ENCODE measurements at regions not wholly inside any gene's neighbourhood (a gene's known extent, or its start where the extent isn't known, plus 50 kb on each side); places are given as distances from the start of the nearest gene placed in this dataset.

GRCh38 chr2:201983174-201983573 is 50.5 kb upstream of the FZD7 start:
- Histone ChIP-seq H3K79me2 (ENCODE audit: control insufficient read depth, insufficient read depth, low read length) (no peaks in the 10 kb centered on the region), H3K27me3 (ENCODE audit: control insufficient read depth in 2 of 2, insufficient read depth in 2 of 2, low read length in 2 of 2) (peaks cover 3 to 5% of the 10 kb centered on the region in 2 experiments), H3K4me1 (ENCODE audit: control insufficient read depth, extremely low read depth, insufficient read depth, low read length) (no peaks in the 10 kb centered on the region), H3K4me2 (ENCODE audit: insufficient read depth, low read length) (no peak overlapping the region), H4K20me1 (replicated peaks; ENCODE audit: control insufficient read depth, extremely low read depth, insufficient read depth, low read length) (no peaks in the 10 kb centered on the region), H2AFZ (ENCODE audit: low read depth, low read length) (no peak overlapping the region), H3K9me1 (replicated peaks; ENCODE audit: control insufficient read depth, extremely low read depth, insufficient read depth, low read length) (no peaks in the 10 kb centered on the region), H3K9me3 (replicated peaks; ENCODE audit: control insufficient read depth, insufficient read depth, low read length) (no peaks in the 10 kb centered on the region), H3K36me3 (ENCODE audit: control insufficient read depth in 2 of 2, extremely low read depth in 1 of 2, insufficient read depth in 2 of 2, low read length in 2 of 2) (no peaks in the 10 kb centered on the region), H3K4me3 (replicated peaks in 1 of 3; ENCODE audit: insufficient read depth in 1 of 3, low read depth in 1 of 3, low read length in 3 of 3) (no peak overlapping the region), H3K27ac (ENCODE audit: insufficient read depth, low read depth, low read length) (no peak overlapping the region), H3K9ac (replicated peaks; ENCODE audit: extremely low read depth, insufficient read depth, low read length) (no peak overlapping the region)
- TF ChIP-seq CTCF (IDR thresholded peaks at IDR 0.05; ENCODE audit: extremely low read depth in 1 of 2, insufficient read depth in 1 of 2, low read depth in 1 of 2, low read length in 2 of 2): no peak
- TF ChIP-seq POLR2A (IDR thresholded peaks at IDR 0.05; ENCODE audit: low read depth, low read length): no peak
- TF ChIP-seq POLR2AphosphoS5 (IDR thresholded peaks at IDR 0.05; ENCODE audit: insufficient read depth, low read depth, low read length): no peak
- TF ChIP-seq FOS (IDR thresholded peaks at IDR 0.05; ENCODE audit: borderline replicate concordance, insufficient read depth, low read length): no peak
- no peak for TF ChIP-seq EZH2 (IDR thresholded peaks at IDR 0.05; ENCODE audit: borderline replicate concordance, low read depth, low read length, severe bottlenecking)
- TF ChIP-seq MYC (IDR thresholded peaks at IDR 0.05; ENCODE audit: low read depth, low read length): no peak
- TF ChIP-seq JUN (IDR thresholded peaks at IDR 0.05; ENCODE audit: borderline replicate concordance, insufficient read depth, insufficient read length, low read depth): no peak
- TF ChIP-seq GATA2 (IDR thresholded peaks at IDR 0.05; ENCODE audit: insufficient read depth, insufficient read length, low read depth, low read length): no peak
- TF ChIP-seq, protein P1, sequence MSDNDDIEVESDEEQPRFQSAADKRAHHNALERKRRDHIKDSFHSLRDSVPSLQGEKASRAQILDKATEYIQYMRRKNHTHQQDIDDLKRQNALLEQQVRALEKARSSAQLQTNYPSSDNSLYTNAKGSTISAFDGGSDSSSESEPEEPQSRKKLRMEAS (IDR thresholded peaks at IDR 0.05; ENCODE audit: insufficient read depth, insufficient read length): no peak
- intact Hi-C loops (cut with micrococcal nuclease) (no loop called here), dilution Hi-C loops (cut with MboI; ENCODE audit: extremely low pct_ligation_motif_present, low sequenced_read_pairs) (no loop called here)
- ChIA-PET CTCF (no interaction called here), POLR2A (no interaction called here)
- DNase-seq (ENCODE audit: low read depth, low spot score): no peak
- BruUV-seq (replicated peaks): no TSS peak
- FAIRE-seq: no peak

Data from endothelial cell of umbilical vein (primary cell).